ENCODE measurements at regions not wholly inside any gene's neighbourhood (a gene's known extent, or its start where the extent isn't known, plus 50 kb on each side); places are given as distances from the start of the nearest gene placed in this dataset.

GRCh38 chr15:39361497-39361896 lies 219.4 kb upstream of the THBS1 start:
- DNase-seq = no peak

DNA sequence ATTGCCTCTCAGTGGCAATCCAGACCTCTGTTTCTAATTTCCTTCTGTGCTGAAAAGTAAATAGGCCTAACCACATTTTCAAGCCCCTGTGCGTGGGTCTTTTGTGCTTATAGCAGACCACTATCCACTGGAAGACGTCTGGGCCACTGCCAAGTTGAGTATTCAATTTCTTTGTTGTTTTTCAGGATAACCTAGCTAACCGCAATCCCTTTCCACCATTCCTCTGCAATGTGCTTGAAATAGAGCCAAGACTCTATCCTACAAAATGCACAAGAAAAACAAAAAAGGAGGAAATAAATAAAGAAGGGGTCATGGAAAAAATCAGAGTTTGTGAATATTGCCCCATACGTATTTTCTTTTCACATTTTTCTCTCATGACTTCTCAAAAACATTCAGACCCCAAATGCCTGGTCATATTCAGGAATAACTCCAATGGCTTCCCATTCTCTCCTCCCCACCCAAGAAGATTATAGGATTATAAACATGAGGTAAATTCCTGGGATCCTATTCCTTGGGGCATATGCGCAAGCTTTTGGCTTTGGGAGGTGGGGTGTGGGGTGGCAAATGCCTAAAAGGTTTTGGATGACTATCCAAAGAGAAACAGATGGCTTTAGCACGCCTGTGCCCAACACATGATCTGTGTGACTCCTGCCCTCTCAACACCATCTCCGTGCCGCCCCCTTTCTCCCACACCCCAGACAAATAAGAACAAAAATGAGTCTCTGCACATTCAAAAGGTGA lies 217.9 kb upstream of the THBS1 start:
- DNase-seq = peak; percentile 100

DNA sequence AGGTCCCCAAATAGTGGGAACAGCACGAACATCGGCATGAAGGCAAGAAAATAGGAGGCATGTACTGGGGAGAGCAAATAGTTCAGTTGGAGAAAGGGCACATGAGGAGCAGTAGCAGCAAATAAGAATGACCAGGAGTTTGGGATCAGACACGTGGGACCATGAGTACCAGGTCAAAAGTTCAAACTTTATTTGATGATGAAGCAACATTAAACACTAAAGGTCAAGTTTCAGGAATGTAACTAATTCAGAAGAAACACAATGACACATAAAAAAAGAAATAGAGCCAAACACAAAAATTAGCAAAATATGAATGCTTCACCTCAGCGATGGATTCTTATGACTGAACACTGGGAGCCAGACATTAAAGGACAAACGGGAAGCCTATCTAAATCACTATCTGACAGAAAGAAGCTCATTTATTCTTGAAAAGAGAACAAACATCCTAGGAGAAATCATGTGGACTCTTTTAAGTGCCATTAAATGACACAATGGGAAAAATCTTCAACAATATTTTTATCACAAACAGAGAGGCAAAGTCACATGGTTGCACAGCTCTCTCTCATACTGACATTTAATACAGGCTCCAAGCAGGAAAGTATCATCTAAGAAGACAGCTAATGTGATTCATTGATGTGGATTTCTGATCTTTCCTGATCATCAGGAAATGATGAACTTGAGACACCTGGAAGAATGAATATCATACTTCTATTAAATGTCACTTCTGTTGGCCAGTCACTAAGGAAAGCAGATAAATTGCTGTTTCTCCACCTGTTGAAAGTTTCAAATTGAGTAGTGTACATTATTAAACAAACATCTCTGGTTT lies 216.9 kb upstream of the THBS1 start:
- peak; percentile 52 for DNase-seq

DNA sequence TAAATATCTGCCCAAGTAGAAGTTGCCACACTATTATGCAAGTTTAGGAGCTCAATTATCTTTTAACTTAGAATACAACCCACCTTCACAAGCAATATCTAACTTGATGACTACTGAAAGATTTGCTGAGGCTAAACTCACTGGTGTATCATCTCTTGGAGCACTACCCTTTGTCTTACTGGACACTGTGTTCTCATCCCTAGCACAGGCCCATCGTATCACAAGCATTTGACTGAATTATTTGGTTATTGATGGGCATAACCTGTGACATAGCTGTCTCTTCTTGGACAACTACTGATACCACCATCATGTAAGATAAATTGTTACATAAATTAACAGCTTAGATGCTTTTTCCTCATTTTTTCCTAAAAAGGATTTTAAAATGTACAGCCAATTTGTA lies 216.2 kb upstream of the THBS1 start:
- DNase-seq = no peak

DNA sequence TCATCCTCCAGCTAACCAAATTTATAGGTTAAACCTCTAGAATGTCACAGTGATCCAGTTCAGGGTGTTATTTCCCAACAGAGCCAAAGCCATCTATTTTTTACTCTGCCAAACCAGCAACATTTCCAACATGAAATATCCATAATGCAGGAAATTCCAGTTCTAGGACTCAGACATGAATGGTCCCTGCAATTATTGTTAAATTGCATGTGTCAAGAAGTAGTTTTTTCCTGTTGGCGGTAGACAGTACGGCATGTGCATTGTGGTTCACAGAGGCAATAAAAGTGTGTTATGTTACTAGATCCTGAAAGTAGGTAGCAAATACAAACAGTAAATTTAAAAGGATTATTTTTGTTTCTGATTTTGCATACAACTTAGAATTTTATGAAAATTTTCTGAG lies 215.7 kb upstream of the THBS1 start:
- DNase-seq = peak; percentile 82

GRCh38 chr15:39365873-39366272 lies 215.0 kb upstream of the THBS1 start:
- no peak for DNase-seq

GRCh38 chr15:39367596-39367995 lies 213.3 kb upstream of the THBS1 start:
- DNase-seq = peak; percentile 76

DNA sequence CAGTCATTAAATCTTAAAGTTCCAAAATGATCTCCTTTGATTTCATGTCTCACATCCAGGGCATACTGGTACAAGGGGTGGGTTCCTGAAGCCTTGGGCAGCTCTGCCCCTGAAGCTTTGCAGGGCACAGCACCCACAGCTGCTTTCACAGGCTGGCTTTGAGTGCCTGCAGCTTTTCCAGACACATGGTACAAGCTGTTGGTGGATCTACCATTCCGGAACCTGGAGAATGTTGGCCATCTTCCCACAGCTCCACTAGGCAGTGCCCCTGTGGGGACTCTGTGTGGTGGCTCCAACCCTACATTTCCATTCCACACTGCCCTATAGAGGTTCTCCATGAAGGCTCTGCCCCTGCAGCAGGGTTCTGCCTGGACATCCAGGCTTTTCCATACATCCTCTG lies 211.1 kb upstream of the THBS1 start:
- DNase-seq = no peak

GRCh38 chr15:39376371-39376909 lies 204.4 kb upstream of the THBS1 start:
- peak; percentile 50 for DNase-seq

GRCh38 chr15:39381517-39381916 lies 199.4 kb upstream of the THBS1 start:
- peak; percentile 74 for DNase-seq

GRCh38 chr15:39388118-39388517 lies 192.8 kb upstream of the THBS1 start:
- no peak for DNase-seq

DNA sequence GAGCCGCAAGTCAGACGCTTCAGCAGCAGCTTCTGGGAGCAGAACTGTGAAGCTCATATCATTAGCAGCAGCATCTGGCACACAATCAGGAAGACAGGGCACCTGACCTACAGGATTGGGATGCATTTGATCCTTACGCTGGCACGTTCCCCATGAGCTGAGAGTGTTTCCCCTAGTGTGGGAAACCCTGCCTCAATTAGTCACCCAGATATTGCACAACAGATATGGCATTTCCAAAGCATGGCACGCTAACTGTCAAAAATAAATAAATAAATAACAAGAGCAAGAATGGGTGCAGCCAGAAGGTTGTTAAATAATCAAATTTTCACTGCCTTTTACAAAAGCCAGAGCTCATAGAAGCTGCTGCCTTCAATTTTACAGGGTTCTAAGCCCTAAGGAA lies 189.6 kb upstream of the THBS1 start:
- no peak for DNase-seq

GRCh38 chr15:39392469-39393047 lies 188.3 kb upstream of the THBS1 start:
- no peak for DNase-seq

DNA sequence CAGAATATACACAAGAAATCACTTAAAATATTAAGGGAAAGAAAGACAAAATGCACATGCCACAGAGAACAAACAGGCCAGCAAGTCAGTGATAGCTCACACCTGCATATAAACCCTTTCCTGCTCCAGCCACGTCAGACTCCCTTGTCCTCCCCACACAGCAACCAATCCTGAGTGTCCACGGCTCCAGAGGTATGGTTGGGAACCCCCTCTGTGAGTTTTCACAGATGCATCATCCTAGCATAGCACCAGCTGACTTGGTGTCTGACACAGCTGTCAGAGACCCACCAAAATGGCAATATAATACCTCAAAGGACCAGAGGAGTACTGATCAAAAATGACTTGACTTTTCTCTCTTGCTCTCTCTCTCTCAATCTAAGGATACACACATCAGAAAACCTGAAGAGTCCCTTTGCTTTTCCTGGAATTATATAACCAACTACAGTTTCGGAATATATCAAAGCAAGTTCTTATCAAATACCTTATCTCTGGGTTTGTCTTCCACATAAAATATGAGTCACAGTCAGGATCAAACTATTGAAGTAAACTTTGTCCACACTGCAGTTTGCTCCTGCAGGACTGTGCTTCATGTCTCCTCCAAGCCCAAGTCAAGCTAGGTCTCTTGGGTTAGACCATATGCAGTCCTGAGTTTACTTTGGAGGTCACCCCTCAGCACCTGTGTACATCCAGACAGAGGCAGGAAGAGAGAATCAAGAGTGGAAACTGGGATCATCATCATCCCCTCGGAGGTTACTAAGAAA lies 187.1 kb upstream of the THBS1 start:
- no peak for DNase-seq

DNA sequence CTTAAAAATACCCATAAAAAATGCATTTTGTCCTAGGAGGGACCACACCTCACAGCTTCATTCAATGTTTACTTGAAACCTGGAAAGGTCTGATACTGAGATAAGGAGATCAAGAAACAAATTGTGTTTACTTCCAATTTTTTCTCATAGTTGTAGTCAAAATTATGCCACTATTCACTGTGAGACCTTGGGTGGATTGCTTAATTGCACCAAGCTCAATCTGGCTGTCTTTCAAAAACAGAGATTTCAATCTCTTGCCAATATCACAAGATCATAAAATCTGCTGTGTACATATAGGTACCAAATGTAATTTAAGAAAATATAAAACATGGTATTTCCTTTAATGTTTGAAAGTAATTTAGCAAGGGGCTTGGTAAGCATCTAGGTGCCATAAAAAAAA lies 186.4 kb upstream of the THBS1 start:
- DNase-seq = no peak

DNA sequence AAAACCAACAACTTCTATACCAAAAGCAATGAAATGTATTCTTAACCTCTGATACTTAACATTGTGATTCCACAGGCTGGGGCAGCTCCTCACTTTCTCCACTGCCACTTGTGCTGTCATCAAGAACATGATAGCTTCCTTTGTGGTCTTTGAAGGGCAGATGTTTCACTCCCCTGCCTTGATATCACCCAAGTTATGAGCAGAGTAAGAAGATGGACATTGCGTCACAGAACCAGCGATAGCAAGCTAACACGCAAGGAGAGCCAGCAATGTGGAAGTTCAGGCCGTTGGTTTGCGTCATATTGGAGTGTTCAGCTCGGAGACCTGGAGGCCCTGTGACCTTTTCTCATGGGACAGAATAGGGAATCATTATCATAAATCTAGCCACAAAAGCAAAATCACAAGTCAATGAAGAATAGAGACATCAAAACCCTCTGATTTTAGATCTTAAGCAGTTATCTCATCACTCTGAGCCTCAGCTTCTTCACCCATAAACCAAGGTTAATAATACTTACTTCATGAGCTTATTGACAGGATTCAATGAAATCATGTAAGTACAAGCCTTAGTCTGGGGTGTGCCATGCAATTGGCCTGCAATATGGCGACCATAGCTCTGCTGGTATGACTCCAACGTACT lies 183.8 kb upstream of the THBS1 start:
- no peak for DNase-seq

- no peak for DNase-seq
Measured at GRCh38 chr15:39397883-39398282, 183.0 kb upstream of the THBS1 start.

GRCh38 chr15:39399600-39399999 lies 181.3 kb upstream of the THBS1 start:
- no peak for DNase-seq

DNA sequence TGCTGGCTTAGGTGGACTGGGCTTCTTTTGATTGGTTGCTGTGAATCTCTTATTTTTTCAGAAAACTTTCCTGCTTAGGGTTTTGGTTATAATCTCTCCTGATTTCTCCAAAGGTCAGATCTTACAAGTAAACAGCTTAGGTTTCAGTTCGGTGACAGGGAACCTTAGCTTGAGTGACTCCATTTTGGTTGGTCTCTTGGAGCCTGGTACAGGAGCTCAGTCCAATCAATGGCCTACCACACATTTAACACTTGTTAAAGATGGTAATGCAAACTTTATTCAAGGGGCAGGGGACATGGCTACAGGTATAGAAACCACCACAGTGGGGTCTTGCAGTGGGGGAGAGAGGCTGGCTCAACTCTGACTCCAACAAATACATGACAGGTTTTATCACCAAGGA lies 180.9 kb upstream of the THBS1 start:
- DNase-seq = no peak

- peak; percentile 35 for DNase-seq
Measured at GRCh38 chr15:39400821-39401550, 179.9 kb upstream of the THBS1 start.

DNA sequence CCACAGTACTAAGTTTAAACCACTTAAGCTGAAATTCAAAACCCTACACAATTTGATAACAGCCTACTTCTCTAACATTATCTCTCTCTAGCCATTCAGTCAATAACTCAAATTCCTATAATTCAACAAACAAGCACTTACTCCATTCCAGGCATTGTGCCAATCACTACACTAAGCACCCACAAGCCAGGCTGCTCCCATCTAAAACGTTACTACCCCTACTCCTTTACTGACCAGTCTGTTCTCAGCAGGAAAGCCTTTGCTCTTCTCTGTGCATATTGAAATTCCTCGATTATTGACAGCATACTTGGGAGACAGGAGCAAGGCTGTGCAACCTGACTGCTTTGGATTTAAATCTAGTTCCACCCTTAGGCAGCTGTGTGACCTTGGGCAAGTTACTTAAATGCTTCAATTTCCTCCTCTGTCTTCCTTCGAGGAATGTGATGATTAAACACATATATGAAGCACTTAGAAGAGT lies 177.2 kb upstream of the THBS1 start:
- peak; percentile 73 for DNase-seq

Data from fibroblast of skin of abdomen (primary cell).